GM23338 (cell line): ENCODE measurements at regions not wholly inside any gene's neighbourhood (a gene's known extent, or its start where the extent isn't known, plus 50 kb on each side); places are given as distances from the start of the nearest gene placed in this dataset.

Experiments
- EZH2 ChIP-seq: fragments of 200-600 bp; sonication (generic); IDR thresholded peaks from one replicate; pipeline ENCODE4 v1.8.0; 2017; ENCODE audit warnings: antibody characterized with exemption, mild to moderate bottlenecking, low read depth; ENCODE audit not compliant: unreplicated experiment
- EZH2phosphoT487 ChIP-seq: fragments of 200-600 bp; sonication (generic); IDR thresholded peaks from one replicate; pipeline ENCODE4 v1.8.1; 2018; ENCODE audit warnings: antibody characterized with exemption; ENCODE audit not compliant: unreplicated experiment
- POLR2AphosphoS5 ChIP-seq: IDR thresholded peaks from 2 replicates; pipeline ENCODE4 v1.6.1; 2016; ENCODE audit warnings: antibody characterized with exemption, low read depth
- ZNF331 ChIP-seq: fragments of 250-450 bp; sonication (Bioruptor Pico); IDR thresholded peaks from 2 replicates; pipeline ENCODE4 v1.5.0; 2020; ENCODE audit warnings: low read depth, mild to moderate bottlenecking, moderate library complexity

DNA sequence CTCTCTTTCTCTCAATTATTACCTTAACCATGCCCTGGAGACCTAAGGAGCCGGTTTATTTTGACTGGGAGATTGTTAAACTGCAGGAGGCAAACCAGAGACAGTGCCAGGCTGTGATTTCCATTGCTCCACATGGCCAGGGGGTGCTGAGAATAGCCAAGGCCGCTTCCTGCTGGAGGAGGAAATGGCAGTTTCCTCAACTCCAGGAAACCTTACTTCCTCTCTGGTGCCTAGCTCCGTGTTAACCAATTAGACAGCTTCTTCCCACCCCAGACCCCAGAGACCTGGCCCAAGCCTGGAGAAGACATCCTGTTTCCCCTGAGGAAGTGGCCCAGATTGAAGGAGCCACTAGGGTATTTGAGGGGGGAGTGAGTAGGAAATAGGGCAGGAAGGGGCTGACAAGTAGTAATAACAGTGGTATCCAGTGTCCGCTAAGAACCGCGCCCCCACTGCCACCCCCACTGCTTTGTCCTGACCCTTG is 161.2 kb downstream of the PLPP3 start:
- TF ChIP-seq POLR2AphosphoS5 = no peak
- TF ChIP-seq EZH2 = no peak
- TF ChIP-seq EZH2phosphoT487 = no peak
- TF ChIP-seq ZNF331 (CRISPR knock-in tag) = no peak
